GM19238 (cell line): ENCODE measurements at regions not wholly inside any gene's neighbourhood (a gene's known extent, or its start where the extent isn't known, plus 50 kb on each side); places are given as distances from the start of the nearest gene placed in this dataset.

Source experiments
- DNase-seq: peaks from one replicate; pipeline ENCODE4 v3.0.0; 2011; ENCODE audit warnings: low spot score; ENCODE audit not compliant: insufficient read length

DNA sequence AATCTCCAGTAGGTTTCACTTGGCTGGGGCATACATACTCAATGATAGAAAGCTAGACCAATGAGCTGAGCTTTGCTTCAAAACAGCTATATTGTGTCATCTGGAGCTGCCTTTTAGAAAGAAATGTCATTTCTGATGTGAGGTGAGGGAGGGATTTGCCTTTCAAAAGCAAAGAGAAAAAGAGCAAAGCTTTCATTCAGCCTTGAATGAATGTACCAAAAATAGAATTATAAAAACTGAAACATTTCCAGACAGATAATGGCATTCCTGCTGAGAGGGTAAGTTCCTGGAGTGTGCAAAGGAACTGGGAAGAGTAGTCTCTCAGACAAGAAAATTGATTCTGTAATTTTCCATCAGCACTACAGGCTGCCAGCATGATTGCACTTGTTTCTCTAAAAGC lies 710.0 kb downstream of the LRFN5 start:
- DNase-seq, result no peak

DNA sequence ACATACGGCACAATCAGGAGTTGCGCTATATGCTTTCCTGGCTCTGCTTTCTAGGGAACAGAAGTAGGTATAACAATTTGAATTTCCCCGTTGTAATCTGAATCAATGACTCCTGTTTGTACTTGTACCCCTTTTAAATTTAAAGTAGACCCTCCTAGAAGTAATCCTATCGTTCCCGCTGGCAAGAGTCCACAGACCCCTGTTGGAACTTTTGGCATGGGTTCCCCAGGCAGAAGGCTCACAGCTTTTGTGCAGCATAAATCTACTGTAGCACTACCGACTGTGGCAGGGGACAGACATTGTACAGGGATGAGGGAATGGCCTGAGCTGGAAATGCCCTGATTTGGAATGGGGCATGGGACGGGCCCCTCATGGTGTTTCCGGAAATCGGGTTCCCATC lies 705.2 kb downstream of the LRFN5 start:
- DNase-seq, result no peak

DNA sequence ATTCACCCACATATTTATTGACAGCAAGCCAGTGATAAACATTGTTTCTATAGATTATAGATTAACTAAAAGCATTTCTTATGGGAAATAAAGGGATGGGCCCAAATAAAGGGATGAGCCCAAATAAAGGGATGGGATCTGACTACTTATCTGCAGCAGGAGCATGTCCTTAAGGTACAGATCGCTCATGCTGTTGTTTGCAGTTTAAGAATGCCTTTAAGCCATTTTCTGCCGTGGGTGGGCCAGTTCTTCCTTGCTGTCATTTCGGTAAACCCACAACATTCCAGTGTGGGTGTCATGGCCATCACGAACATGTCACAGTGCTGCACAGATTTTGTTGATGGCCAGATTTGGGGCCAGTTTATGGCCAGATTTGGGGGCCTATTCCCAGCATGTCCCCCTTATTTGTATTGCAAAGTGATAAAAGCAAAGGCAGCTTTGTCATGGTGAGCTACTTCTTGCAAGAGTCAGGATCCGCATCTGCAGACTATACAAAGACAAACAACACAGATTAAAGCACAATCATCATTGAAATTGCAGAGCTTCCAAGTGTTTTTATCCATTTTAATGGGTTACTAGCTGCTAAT lies 700.7 kb downstream of the LRFN5 start:
- DNase-seq, result no peak

DNA sequence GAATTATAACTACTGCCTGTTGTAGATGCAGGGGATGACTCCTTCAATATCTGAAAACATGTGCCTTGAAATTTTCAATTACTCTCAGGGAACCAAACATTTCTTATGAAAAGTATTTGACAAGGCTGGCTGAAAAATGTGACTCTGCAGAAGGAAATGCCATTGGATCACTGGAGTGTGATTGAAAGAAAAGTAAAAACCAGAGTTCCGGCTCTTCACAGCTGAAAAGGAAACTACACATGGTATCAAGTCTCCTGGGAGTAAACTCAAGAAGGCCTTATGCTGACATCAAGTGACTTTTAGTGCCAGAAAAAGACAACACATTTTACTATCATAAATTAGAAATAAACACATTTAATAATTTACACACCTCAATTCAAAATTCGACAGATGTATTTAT lies 693.0 kb downstream of the LRFN5 start:
- no peak for DNase-seq

DNA sequence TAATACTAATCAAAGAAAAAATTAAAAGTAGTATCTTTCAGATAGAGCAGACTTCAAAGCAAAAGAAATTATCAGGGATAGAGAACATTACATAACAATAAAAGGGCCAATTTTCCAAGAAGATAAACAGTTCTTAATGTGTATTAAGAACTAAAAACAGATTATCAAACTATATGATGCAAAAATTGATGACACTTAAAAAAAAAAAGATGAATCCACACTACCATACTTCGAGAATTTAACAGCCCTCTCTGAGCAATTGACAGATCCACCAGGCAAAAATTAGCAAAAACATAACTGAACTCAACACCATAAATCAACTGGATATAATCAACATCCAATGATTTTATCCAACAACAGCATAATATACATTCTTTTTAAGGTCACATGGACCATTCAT lies 686.5 kb downstream of the LRFN5 start:
- no peak for DNase-seq

DNA sequence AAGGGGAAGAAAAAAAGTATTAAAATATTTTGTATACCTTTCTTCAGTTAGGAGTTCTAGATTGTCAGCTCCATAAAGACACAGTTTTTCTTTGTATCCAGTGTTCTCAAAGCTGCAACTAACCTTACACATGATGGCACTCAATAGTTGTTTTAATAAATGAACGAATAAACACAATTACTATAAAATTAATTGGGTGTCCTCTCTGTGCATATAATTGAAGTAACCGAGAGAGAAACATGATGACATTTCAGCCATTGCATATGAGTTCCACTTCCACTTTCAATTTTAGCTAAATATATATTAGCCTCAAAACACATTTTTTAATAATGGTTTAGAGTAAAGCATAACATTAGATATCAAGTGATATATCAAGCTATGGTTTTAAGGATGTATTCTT lies 671.2 kb downstream of the LRFN5 start:
- DNase-seq, result no peak

DNA sequence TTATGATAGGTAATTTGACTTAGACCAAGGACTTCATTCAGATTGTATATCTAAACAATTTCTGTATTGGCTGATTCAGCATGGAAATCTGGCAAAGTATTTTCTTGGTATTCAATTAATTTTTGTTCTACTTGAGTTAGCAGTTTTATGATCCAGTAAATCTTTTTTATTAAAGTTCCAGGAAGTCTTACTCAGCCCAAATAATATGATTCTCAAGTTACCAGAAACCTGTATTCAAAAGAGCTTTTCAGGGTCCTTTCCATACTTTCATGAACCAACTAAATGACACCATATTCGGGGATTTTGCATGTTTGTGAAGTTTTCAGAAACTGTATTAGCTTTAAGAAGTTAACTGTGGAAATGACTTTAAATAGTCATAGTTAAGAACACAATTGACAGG lies 662.6 kb downstream of the LRFN5 start:
- DNase-seq, result no peak

DNA sequence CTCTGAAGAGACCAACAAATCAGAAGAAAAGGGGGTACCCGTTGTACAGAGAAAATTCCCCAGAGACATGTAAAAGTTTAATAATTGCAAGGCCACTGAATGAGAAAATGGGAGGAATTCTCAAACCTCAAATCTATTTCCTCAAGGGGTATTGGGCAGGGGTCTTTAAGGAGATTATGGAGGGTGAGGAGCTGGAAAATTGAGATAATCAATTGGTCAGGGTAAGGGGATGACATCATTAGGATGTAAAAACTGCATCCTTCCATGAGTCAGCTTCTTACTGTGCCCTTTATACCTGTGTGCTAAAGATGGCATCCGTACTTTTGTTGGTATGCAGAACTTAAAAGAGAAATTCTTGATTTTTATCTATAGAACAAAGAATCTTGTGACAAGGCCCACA lies 641.5 kb downstream of the LRFN5 start:
- no peak for DNase-seq

DNA sequence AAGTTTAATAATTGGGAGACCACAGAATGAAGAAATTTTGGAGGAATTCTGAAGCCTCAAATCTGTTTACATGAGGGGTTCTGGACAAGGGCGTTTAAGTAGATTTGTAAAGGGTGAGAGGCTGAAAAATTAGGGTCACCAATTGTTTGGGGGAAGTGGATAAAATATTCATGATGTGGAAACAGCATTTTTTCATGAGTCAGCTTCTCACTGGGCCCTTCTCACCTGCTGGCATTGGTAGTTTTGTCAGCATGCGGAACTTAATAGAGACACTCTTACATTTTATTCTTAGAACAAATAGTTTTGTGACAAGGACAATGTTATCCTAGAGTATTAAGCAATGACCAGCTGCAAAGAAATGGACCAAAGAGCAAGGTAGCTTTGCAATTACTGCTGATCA lies 634.4 kb downstream of the LRFN5 start:
- no peak for DNase-seq

DNA sequence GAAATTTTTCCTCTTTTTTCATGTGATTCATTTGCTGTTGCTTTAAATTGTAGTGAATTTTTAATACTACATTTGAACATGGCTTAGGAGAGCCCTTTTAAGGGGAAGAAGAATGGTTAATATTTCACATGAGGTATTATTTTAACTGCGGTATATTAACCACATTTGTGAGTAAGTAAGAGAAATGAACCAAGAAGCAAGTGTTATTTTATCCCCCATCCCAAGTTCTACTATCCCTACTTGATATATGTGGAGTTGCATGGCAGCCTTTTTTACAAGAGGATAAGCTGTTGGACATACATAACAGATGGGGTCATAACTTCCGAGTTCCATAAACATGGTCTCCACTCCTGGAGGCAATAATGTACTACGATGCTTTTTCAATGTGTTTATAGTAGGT lies 623.3 kb downstream of the LRFN5 start:
- no peak for DNase-seq

DNA sequence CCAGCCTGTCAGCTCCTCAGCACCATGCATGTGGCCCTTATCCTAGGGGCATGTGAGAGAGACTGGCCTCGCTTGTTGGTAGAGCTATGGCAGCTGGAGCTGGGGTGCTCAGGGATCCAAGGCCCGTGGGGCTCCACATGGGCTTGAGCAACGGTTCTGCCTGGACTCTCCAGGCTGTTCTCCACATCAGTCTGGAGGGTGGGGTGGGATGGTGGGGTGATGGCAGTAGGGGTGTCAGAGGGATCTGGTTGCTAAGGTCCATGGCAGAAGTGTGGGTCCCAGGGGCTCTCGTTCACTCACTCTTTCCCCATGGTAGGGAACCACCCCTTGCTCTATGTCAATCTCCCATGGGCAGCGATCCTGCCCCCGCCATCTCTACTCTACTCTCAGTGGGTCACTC lies 622.6 kb downstream of the LRFN5 start:
- DNase-seq, result no peak

DNA sequence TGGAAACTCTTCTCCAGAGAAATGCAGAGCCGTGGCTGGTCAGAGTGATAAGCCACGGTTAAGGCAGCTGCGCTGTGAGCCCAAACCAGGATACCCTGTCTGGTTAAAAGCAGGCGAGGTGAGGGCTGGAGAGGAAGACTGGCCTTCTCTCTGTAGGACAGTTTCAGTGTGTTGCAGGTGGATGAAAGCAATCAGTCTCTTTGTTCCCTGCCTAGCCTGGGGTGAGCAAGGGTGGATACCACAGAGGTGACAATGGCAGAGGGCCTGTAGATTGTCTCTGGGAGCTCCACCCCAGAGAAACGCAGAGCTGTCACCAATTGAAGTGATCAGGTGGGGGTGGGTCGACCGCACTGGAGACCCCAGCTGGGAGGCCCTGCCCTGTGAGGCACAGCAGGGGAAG lies 621.9 kb downstream of the LRFN5 start:
- no peak for DNase-seq

DNA sequence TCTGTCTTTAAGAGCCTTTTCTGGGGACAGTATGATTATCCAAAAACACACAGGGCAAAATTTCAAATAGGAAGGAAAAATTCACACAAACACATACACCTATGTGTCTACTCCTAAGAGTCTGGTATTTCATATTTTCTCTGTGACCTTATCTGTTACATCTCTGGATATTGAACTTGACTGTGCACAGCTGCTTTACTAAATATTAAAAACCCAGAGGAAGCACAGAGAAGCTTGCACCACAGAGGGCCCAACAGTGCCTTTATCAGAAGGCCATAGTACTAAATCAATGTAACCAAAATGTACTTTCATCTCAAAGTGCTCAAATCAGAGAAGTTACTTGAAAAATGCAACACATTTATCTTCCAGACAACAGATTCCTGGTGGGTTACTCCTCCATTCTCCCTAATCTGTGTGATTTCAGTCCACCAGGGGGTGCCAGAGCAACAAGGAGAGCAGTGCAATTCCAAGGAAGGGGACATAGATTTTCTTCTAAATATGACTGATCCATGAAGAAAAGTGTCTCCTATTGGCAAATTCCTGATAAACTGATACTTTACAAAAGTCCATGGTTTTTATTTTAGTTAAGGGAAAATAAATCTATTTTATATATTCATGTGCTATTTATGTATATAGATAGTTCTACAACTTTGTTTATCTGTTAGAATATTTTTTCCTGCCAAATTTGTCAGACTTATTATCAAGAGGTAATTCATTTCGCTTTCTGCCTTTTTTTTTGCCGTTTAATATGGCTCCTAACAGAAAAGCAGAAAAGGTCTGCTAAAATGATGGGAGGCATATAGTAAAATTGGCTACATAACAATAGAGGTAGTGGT lies 617.6 kb downstream of the LRFN5 start:
- no peak for DNase-seq

DNA sequence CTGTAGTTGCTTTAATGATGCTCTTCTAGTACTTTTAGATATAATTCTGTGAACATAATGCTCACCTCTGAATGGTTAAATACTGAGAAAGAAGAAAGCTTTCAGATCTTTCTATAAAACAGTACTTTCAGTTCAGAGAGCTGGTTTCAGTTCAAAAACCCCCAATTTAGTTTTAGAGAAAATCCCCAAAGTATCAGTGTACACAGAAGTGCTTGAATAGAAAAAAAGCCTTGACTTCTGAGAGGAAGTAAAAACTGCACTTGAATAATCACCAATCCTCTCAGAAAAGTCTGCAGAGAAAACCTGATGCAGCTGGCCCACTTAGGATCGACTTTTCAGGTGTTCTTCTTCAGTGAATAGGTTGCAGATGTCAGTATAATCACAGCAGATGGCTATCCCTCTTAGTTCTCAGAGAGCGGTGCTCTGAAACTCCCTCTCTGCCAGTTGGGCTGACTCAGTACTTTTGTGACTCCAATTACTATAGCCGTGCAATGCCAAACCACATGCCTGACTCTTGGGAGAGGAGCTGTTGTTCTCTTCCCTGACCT lies 616.3 kb downstream of the LRFN5 start:
- peak; percentile 12 for DNase-seq

DNA sequence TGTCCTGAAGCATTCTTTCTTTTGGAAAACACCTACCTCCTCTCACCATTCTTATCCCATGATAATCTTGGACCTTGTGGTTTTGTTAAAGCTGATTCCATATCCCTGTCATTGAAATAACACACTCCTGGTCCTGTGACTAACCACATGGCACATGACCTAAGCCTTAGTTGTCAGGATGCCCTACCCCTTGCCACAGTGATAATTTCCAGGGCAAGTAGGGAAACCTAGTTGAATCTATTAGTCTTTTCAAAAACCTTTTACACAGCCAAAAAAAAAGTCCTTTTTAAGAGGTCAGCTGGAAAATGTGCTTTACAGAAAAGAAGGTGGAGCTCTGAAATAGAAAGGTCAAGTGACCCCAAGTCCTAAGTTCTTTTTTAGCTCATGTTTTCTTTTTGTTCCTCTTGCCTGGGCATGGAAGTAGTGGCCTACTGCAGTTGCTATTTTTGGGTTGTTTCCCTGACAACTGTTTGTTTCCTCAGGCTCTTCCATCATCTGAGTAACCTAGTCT lies 608.4 kb downstream of the LRFN5 start:
- no peak for DNase-seq

DNA sequence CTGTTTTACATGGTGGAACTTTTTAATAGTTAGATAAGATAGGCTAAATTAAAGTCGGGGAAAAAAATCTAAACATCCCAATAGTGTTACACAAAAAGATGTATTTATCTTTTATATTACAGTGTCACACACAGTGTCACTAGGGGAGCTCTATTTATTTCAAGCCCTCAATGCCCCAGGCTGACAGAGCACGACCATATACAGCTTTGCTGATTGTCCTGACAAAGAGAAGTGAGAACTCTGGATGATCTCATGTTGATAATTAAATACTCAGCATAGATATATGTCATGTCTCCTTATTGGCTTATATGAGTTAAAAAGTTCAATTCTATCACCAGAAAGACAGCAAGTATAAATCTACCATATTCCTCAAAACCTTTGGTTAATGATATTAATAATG lies 594.3 kb downstream of the LRFN5 start:
- no peak for DNase-seq

DNA sequence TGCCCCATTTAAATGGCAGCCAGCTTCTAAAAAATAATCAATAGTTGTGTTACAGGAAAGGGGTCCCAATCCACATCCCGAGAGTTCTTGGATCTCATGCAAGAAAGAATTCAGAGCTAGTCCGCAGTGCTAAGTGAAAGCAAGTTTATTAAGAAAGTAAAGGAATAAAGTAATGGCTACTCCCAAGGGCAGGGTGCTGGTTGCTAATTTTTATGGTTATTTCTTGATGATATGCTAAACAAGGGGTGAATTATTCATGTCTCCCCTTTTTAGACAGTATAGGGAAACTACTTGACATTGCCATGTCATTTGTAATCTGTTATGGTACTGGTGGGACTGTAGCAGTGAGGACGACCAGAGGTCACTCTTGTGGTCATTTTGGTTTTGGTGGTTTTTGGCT lies 591.3 kb downstream of the LRFN5 start:
- no peak for DNase-seq

DNA sequence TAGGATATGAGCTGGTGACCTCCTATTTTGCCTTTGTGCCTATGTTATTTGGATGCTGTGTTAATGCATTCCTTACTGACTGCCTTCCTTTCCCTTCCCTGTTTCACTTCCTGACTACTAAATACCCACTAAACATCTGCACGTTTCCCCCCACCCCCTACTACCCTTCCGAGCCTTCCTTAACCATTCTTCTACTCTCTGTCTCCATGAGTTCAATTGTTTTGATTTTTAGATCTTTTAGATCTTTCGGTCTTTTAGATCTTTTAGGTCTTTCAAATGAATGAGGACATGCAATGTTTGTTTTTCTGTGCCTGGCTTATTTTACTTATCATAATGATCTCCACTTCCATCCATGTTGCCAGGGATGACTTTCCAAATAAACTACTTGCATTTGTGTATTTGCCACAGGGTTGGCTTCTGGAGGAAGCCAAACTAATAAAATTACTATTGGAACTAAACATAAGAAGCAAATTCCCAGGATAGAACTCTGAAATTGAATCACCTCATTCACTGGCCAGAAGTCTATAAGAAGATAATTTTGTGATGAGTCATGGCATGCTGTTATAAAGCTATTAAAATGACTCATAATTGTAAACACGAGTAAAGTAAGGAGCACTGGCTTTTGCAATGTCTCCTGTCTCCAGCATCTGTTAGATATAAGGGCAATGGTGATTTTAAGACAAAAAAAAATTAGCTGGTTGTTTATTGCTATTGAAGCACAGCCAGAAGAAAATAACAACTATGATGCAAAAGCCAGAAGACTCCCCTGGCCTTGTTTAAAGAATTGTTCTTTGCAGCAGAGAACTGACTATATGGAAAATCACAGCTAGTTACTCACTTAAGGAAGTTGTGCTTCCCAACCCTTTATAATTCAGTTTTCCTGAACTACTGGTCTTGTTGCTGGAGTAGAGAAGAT lies 586.3 kb downstream of the LRFN5 start:
- no peak for DNase-seq

DNA sequence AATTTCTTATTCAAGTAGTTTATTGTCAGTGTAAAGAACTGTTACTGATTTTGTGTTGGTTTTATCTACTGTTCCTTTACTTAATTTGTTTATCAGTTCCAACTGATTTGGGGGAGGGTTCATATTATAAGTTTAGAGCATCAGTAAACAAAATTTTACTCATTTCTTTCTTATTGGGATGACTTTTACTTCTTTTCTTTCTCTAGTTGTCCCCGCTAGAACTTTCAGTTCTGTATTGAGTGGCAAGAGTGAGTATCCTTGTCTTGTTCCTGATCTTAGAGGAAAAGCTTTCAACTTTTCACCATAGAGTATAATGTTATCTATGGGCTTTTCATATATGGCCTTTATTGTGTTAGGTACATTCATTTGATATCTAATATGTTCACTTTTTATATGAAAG lies 584.1 kb downstream of the LRFN5 start:
- no peak for DNase-seq

DNA sequence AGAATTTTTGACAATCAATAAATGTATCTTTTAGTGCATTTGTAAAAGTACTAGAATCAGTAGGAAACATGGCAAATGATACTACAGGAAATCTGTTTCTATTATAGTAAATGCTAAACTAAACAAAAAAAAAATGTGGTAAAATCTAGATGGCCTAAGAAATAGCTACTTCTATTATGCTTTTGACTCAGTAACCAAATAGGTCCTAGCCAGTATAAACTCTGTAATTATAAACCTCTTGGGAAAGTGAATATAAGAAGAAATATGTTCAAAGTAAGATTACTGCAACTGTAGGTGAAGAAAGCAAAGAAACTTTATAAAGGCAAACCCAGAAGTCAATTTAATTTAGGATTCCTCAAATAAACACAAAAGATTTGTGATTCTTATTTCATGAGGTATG lies 581.2 kb downstream of the LRFN5 start:
- no peak for DNase-seq

DNA sequence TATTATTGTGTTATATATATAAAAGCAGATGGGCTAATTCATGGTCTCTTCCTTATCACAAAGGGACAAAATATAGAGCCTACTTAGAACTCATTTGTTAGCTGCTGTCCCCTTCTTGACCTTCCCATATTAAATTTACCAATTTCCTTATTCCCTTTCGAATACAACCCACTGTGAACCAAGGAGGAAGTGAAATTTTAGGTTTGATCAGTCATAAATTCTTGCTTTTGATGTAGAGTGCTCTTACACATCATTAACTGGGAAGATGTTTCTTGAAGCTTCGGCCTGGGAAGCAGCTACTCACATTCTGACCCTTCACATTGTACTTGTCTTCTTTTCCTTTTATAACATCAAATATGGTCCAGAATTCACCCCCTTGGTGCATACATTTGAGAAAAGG lies 579.0 kb downstream of the LRFN5 start:
- no peak for DNase-seq

DNA sequence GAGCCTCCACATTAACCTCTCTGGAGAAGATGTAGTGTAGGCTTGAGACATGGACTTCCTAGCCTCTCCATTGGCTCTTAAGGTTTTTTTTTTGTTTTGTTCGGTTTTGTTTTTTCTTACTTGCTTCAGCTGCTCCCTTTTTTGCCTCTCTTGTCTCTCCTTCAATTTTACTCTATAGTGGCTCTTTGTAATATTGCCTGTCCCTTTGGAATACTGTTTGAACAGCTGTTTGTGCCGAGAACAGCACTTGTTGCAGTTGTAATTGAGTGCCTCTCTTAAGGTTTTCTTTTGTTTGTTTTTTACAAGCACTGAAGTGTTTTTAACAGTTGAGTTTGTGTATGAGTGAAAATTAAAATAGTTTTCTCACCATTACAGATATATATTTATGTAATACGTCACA lies 567.7 kb downstream of the LRFN5 start:
- no peak for DNase-seq
